T-cell (primary cell): ENCODE measurements at regions not wholly inside any gene's neighbourhood (a gene's known extent, or its start where the extent isn't known, plus 50 kb on each side); places are given as distances from the start of the nearest gene placed in this dataset.
A peak's percentile ranks its signal among the peaks of the same experiment; 100 is the strongest.

Experiments
- ATAC-seq, 4 experiments: fragments of 200-7000 bp in 3 of 4; fragments of 150-1000 bp in 1 of 4; cut with Tn5 transposase; replicated peaks in 1 of 4; 1 replicate in 3 of 4; 2 replicates in 1 of 4; pipeline ENCODE4 v1.10.0; 2021; ENCODE audit warnings: moderate library complexity in 3 of 4, mild to moderate bottlenecking in 2 of 4, moderate number of reproducible peaks in 1 of 4
- CTCF ChIA-PET, 2 donors: fragments of 300-600 bp; sonication (Branson Sonifier 250); formaldehyde crosslinking; loops; one replicate each; lab custom pipeline; 2022; ENCODE audit warnings: antibody characterized with exemption in 2 of 2; lab: Charles Lee
- POLR2A ChIA-PET, 2 donors: fragments of 300-600 bp; sonication (Branson Sonifier 250); formaldehyde crosslinking; loops; one replicate each; lab custom pipeline; 2022; ENCODE audit warnings: antibody characterized with exemption in 2 of 2; lab: Charles Lee
- DNase-seq, 35 experiments: peaks; one replicate each; pipeline versions ENCODE4 v3.0.0 to v3.0.0-alpha.2; 2013 to 2023
- H3K27ac ChIP-seq: one replicate; pipeline ENCODE4 v1.5.1; 2013; ENCODE audit warnings: low read length
- H3K27me3 ChIP-seq, 2 experiments: replicated peaks in 1 of 2; 1 replicate in 1 of 2; 2 replicates in 1 of 2; pipeline versions ENCODE4 v1.6.1 to v1.7.0; 2013; ENCODE audit warnings: low read length in 1 of 2, mixed read lengths in 1 of 2; ENCODE audit not compliant: control insufficient read depth in 2 of 2, insufficient read depth in 2 of 2; ENCODE audit errors: extremely low read depth in 1 of 2
- H3K36me3 ChIP-seq, 2 donors: 1 replicate in 1 of 2; 2 replicates in 1 of 2; pipeline versions ENCODE4 v1.6.1 to v1.7.0; 2013; ENCODE audit warnings: low read length in 1 of 2; ENCODE audit not compliant: control insufficient read depth in 2 of 2, insufficient read depth in 1 of 2; ENCODE audit errors: extremely low read depth in 1 of 2
- H3K4me1 ChIP-seq, 2 experiments: 1 replicate in 1 of 2; 2 replicates in 1 of 2; pipeline versions ENCODE4 v1.6.1 to v1.7.0; 2013; ENCODE audit warnings: low read length in 2 of 2, mixed read lengths in 1 of 2; ENCODE audit not compliant: insufficient read depth in 2 of 2, control insufficient read depth in 1 of 2; ENCODE audit errors: extremely low read depth in 1 of 2
- H3K4me3 ChIP-seq, 2 donors: 1 replicate in 1 of 2; 2 replicates in 1 of 2; pipeline versions ENCODE4 v1.5.1 to v1.7.0; 2013; ENCODE audit warnings: mild to moderate bottlenecking in 2 of 2, low read length in 1 of 2, moderate library complexity in 1 of 2; ENCODE audit not compliant: control insufficient read depth in 1 of 2; ENCODE audit errors: extremely low read depth in 1 of 2
- H3K9me3 ChIP-seq: 2 replicates; pipeline ENCODE4 v1.7.0; 2013
- H3K27ac Mint-ChIP-seq, 2 donors: one replicate each; pipeline ENCODE4 v1.8.0; 2020 to 2021; ENCODE audit warnings: mild to moderate bottlenecking in 2 of 2, mixed read lengths in 2 of 2
- H3K27me3 Mint-ChIP-seq, 2 donors: one replicate each; pipeline ENCODE4 v1.8.0; 2021 to 2022; ENCODE audit warnings: mixed read lengths in 2 of 2
- H3K36me3 Mint-ChIP-seq: one replicate; pipeline ENCODE4 v1.8.0; 2021; ENCODE audit warnings: mixed read lengths
- H3K4me1 Mint-ChIP-seq, 3 donors: one replicate each; pipeline ENCODE4 v1.8.0; 2020 to 2022; ENCODE audit warnings: mixed read lengths in 3 of 3, mild to moderate bottlenecking in 1 of 3
- H3K4me3 Mint-ChIP-seq, 3 donors: one replicate each; pipeline ENCODE4 v1.8.0; 2020 to 2022; ENCODE audit warnings: mild to moderate bottlenecking in 3 of 3, mixed read lengths in 3 of 3, moderate library complexity in 3 of 3
- H3K9me3 Mint-ChIP-seq, 3 donors: one replicate each; pipeline ENCODE4 v1.8.0; 2020 to 2022; ENCODE audit warnings: mixed read lengths in 3 of 3
- WGBS: methylation state at CpG from one replicate; pipeline ENCODE4 v1.1.5; 2013; ENCODE audit warnings: missing lambda C conversion rate; ENCODE audit not compliant: insufficient coverage; 5-methylcytosine and 5-hydroxymethylcytosine counted together

GRCh38 chr2:172288603-172289002, 138.8 kb upstream of the ITGA6 start:
- Mint-ChIP-seq H3K4me3 (no peak overlapping the region), H3K36me3 (no peaks in the 10 kb centered on the region), H3K4me1 (peaks cover 31 to 38% (median 33%) of the 10 kb centered on the region in 3 donors), H3K9me3 (peaks cover 0 to 5% (median 0%) of the 10 kb centered on the region in 3 donors), H3K27me3 (no peaks in the 10 kb centered on the region), H3K27ac (no peak overlapping the region)
- ChIA-PET POLR2A (no interaction called here), CTCF (no interaction called here)
- Histone ChIP-seq H3K4me1 (peaks cover 3 to 17% of the 10 kb centered on the region in 2 experiments), H3K36me3 (no peaks in the 10 kb centered on the region), H3K27ac (no peak overlapping the region), H3K4me3 (no peak overlapping the region), H3K27me3 (peaks cover 0 to 7% of the 10 kb centered on the region in 2 experiments), H3K9me3 (no peaks in the 10 kb centered on the region)
- DNase-seq (peak; percentile 10 to 69 (median 47)), ATAC-seq (peak; percentile 38 to 75 (median 56))
- WGBS: no CpG with 5 or more reads among the region's 1 CpG

- 71% methylated on average over 2 of the region's 6 CpGs for WGBS
- Mint-ChIP-seq H3K4me1 (peaks cover 0 to 3% (median 3%) of the 10 kb centered on the region in 3 donors), H3K36me3 (no peaks in the 10 kb centered on the region), H3K27ac (no peak overlapping the region), H3K9me3 (peaks cover 0 to 5% (median 0%) of the 10 kb centered on the region in 3 donors), H3K27me3 (peaks cover 4 to 6% of the 10 kb centered on the region in 2 donors), H3K4me3 (no peak overlapping the region)
- DNase-seq: no peak
- Histone ChIP-seq H3K27ac (no peak overlapping the region), H3K4me1 (no peaks in the 10 kb centered on the region), H3K9me3 (no peaks in the 10 kb centered on the region), H3K27me3 (peaks cover 0 to 4% of the 10 kb centered on the region in 2 experiments), H3K4me3 (no peak overlapping the region), H3K36me3 (no peaks in the 10 kb centered on the region)
- ATAC-seq: no peak
- ChIA-PET POLR2A (interaction anchor here (0.6 to 0.7 kb wide), 2 partner anchors 10 to 1520 kb away, joined by 3 to 5 read pairs; no protein-coding TSS in a partner anchor), CTCF (interaction anchor here in 1 of 2 donors (0.5 to 0.6 kb wide), 2 partner anchors 167 to 323 kb away, joined by 3 to 15 read pairs; no protein-coding TSS in a partner anchor)
Measured at GRCh38 chr2:172293952-172294351, 133.4 kb upstream of the ITGA6 start.

- Histone ChIP-seq H3K27me3 (peaks cover 0 to 4% of the 10 kb centered on the region in 2 experiments), H3K27ac (no peak overlapping the region), H3K36me3 (no peaks in the 10 kb centered on the region), H3K4me3 (no peak overlapping the region), H3K4me1 (no peaks in the 10 kb centered on the region), H3K9me3 (no peaks in the 10 kb centered on the region)
- no peak overlapping the region for H3K27ac Mint-ChIP-seq
- H3K4me3 Mint-ChIP-seq: no peak overlapping the region
- ChIA-PET CTCF (no interaction called here), POLR2A (no interaction called here)
- H3K4me1 Mint-ChIP-seq: no peaks in the 10 kb centered on the region
- DNase-seq: no peak
- H3K27me3 Mint-ChIP-seq: peaks cover 7% of the 10 kb centered on the region in 2 donors
- peaks cover 0 to 5% (median 0%) of the 10 kb centered on the region in 3 donors for H3K9me3 Mint-ChIP-seq
- H3K36me3 Mint-ChIP-seq: no peaks in the 10 kb centered on the region
- no peak for ATAC-seq
- no CpG with 5 or more reads among the region's 1 CpG for WGBS
Measured at GRCh38 chr2:172294983-172295382, 132.4 kb upstream of the ITGA6 start.

- no peak for DNase-seq
- Mint-ChIP-seq H3K27ac (no peak overlapping the region), H3K27me3 (peaks cover 11 to 13% of the 10 kb centered on the region in 2 donors), H3K4me1 (no peaks in the 10 kb centered on the region), H3K9me3 (peaks cover 0 to 5% (median 0%) of the 10 kb centered on the region in 3 donors), H3K4me3 (no peak overlapping the region), H3K36me3 (no peaks in the 10 kb centered on the region)
- Histone ChIP-seq H3K9me3 (no peaks in the 10 kb centered on the region), H3K4me1 (no peaks in the 10 kb centered on the region), H3K27me3 (peaks cover 0 to 6% of the 10 kb centered on the region in 2 experiments), H3K27ac (no peak overlapping the region), H3K4me3 (no peak overlapping the region), H3K36me3 (no peaks in the 10 kb centered on the region)
- POLR2A ChIA-PET: no interaction called here
- CTCF ChIA-PET: no interaction called here
- no peak for ATAC-seq
- 73% methylated on average over 3 of the region's 4 CpGs for WGBS
Measured at GRCh38 chr2:172295677-172296076, 131.7 kb upstream of the ITGA6 start.

- Histone ChIP-seq H3K27ac (no peak overlapping the region), H3K27me3 (peaks cover 0 to 9% of the 10 kb centered on the region in 2 experiments), H3K4me1 (no peaks in the 10 kb centered on the region), H3K4me3 (no peak overlapping the region), H3K36me3 (no peaks in the 10 kb centered on the region), H3K9me3 (no peaks in the 10 kb centered on the region)
- Mint-ChIP-seq H3K27me3 (peaks cover 11 to 15% of the 10 kb centered on the region in 2 donors), H3K9me3 (peaks cover 0 to 5% (median 0%) of the 10 kb centered on the region in 3 donors), H3K4me3 (no peak overlapping the region), H3K36me3 (no peaks in the 10 kb centered on the region), H3K4me1 (no peaks in the 10 kb centered on the region), H3K27ac (no peak overlapping the region)
- ChIA-PET CTCF (no interaction called here), POLR2A (no interaction called here)
- DNase-seq: no peak
- 69% methylated on average over 2 of the region's 6 CpGs for WGBS
- ATAC-seq: no peak
Measured at GRCh38 chr2:172296267-172297046, 130.9 kb upstream of the ITGA6 start.

- H3K27ac ChIP-seq: no peak overlapping the region
- Mint-ChIP-seq H3K36me3 (no peaks in the 10 kb centered on the region), H3K27ac (no peak overlapping the region), H3K4me3 (no peak overlapping the region), H3K4me1 (no peaks in the 10 kb centered on the region), H3K9me3 (no peaks in the 10 kb centered on the region), H3K27me3 (peaks cover 11 to 15% of the 10 kb centered on the region in 2 donors)
- H3K9me3 ChIP-seq: no peaks in the 10 kb centered on the region
- WGBS: no CpG with 5 or more reads among the region's 3 CpGs
- ATAC-seq (no peak), DNase-seq (no peak)
- POLR2A ChIA-PET: no interaction called here
- H3K4me1 ChIP-seq: no peaks in the 10 kb centered on the region
- peaks cover 0 to 9% of the 10 kb centered on the region in 2 experiments for H3K27me3 ChIP-seq
- CTCF ChIA-PET: no interaction called here
- no peak overlapping the region for H3K4me3 ChIP-seq
- no peaks in the 10 kb centered on the region for H3K36me3 ChIP-seq
Measured at GRCh38 chr2:172297531-172297930, 129.9 kb upstream of the ITGA6 start.
